Kidney (tissue), 13 donors: ENCODE measurements at regions not wholly inside any gene's neighbourhood (a gene's known extent, or its start where the extent isn't known, plus 50 kb on each side); places are given as distances from the start of the nearest gene placed in this dataset.

Experiments
- DNase-seq, 5 donors: peaks; one replicate each; pipeline ENCODE4 v3.0.0-alpha.2; 2013 to 2020
- FAIRE-seq: peaks from 2 replicates; lab custom pipeline; 2012; peaks lifted over from hg19 to GRCh38; lab: Jason Lieb, UNC
- H3K27ac ChIP-seq, 2 donors: one replicate each; pipeline ENCODE4 v1.7.0; 2013; ENCODE audit warnings: low read depth in 2 of 2, low read length in 2 of 2, inconsistent platforms in 1 of 2
- H3K27me3 ChIP-seq: one replicate; pipeline ENCODE4 v1.7.1; 2013; ENCODE audit warnings: low read length, inconsistent platforms; ENCODE audit not compliant: control insufficient read depth, insufficient read depth
- H3K36me3 ChIP-seq, 3 donors: one replicate each; pipeline versions ENCODE4 v1.7.0 to v1.7.1; 2013; ENCODE audit warnings: low read length in 3 of 3, control low read depth in 1 of 3, inconsistent platforms in 1 of 3; ENCODE audit not compliant: insufficient read depth in 3 of 3, control insufficient read depth in 2 of 3
- H3K4me1 ChIP-seq, 3 donors: one replicate each; pipeline versions ENCODE4 v1.7.0 to v1.7.1; 2013; ENCODE audit warnings: low read length in 3 of 3, inconsistent platforms in 1 of 3, low read depth in 1 of 3; ENCODE audit not compliant: control insufficient read depth in 2 of 3, insufficient read depth in 2 of 3
- H3K4me3 ChIP-seq, 3 donors: one replicate each; pipeline versions ENCODE4 v1.7.0 to v1.8.1; 2013; ENCODE audit warnings: low read length in 3 of 3, control low read depth in 1 of 3, inconsistent platforms in 1 of 3
- H3K9ac ChIP-seq, 3 donors: one replicate each; pipeline versions ENCODE4 v1.7.0 to v1.7.1; 2013; ENCODE audit warnings: low read length in 3 of 3, control low read depth in 1 of 3, inconsistent platforms in 1 of 3
- H3K9me3 ChIP-seq, 3 donors: one replicate each; pipeline versions ENCODE4 v1.7.0 to v1.7.1; 2013; ENCODE audit warnings: low read length in 3 of 3, control low read depth in 1 of 3, inconsistent platforms in 1 of 3; ENCODE audit not compliant: control insufficient read depth in 2 of 3, insufficient read depth in 1 of 3
- intact Hi-C: fragments of 100-400 bp; cut with DNase I; formaldehyde crosslinking; loops from one replicate; pipeline ENCODE4 v1.11.1; 2022
- TF ChIP-seq, protein P1 (sequence below): IDR thresholded peaks from 3 replicates; pipeline ENCODE4 v1.5.1; 2012; ENCODE audit warnings: mild to moderate bottlenecking, moderate library complexity, borderline replicate concordance; ENCODE audit not compliant: insufficient read depth; ENCODE audit errors: extremely low read depth
- donor health status: control.
- donor health status: control.
- donor health status: control.
- donor health status: control.
- donor health status: control.
- donor health status: DM: yes; HTN: yes; CAD: no.
- donor health status: Normal renal cell carcinoma (clear cell type).

DNA sequence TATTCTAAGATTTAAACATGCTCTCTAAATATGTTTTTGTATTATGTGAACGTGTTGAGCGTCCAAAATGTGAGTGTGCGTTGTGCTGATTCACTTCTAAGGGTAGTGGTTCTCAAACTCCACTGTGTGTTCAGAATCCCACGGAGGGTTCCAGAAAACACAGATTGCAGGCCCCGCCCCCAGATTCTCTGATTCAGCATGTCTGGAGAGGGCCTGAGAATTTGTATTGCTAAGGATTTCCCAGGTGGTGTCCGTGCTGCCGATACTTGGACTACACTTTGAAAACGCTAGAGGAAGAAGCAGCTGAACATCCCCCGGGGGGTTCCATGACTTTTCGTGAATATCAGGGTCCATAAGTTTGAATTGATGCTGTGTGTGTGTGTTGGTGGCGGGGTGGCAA, 1043.2 kb upstream of the WWC1 start:
- TF ChIP-seq, protein P1, sequence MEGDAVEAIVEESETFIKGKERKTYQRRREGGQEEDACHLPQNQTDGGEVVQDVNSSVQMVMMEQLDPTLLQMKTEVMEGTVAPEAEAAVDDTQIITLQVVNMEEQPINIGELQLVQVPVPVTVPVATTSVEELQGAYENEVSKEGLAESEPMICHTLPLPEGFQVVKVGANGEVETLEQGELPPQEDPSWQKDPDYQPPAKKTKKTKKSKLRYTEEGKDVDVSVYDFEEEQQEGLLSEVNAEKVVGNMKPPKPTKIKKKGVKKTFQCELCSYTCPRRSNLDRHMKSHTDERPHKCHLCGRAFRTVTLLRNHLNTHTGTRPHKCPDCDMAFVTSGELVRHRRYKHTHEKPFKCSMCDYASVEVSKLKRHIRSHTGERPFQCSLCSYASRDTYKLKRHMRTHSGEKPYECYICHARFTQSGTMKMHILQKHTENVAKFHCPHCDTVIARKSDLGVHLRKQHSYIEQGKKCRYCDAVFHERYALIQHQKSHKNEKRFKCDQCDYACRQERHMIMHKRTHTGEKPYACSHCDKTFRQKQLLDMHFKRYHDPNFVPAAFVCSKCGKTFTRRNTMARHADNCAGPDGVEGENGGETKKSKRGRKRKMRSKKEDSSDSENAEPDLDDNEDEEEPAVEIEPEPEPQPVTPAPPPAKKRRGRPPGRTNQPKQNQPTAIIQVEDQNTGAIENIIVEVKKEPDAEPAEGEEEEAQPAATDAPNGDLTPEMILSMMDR = no peak

GRCh38 chr5:167250996-167251395, 1040.4 kb upstream of the WWC1 start:
- no peaks in the 10 kb centered on the region for H3K27me3 ChIP-seq
- TF ChIP-seq, protein P1 = no peak
- no peaks in the 10 kb centered on the region for H3K4me1 ChIP-seq
- DNase-seq (no peak), FAIRE-seq (no peak)
- H3K4me3 ChIP-seq = no peak overlapping the region
- H3K27ac ChIP-seq = no peak overlapping the region
- no peaks in the 10 kb centered on the region for H3K36me3 ChIP-seq
- H3K9ac ChIP-seq = no peak overlapping the region
- intact Hi-C loops = no loop called here
- H3K9me3 ChIP-seq = no peaks in the 10 kb centered on the region

More for the DNA sequence above, 1043.2 kb upstream of the WWC1 start:
- no peak for DNase-seq
- intact Hi-C loops = no loop called here
- H3K9me3 ChIP-seq = no peaks in the 10 kb centered on the region
- H3K27ac ChIP-seq = no peak overlapping the region
- no peak for FAIRE-seq
- no peak overlapping the region for H3K4me3 ChIP-seq
- H3K36me3 ChIP-seq = no peaks in the 10 kb centered on the region
- H3K4me1 ChIP-seq = no peaks in the 10 kb centered on the region
- no peak overlapping the region for H3K9ac ChIP-seq
- no peaks in the 10 kb centered on the region for H3K27me3 ChIP-seq

GRCh38 chr5:167254132-167254531, 1037.3 kb upstream of the WWC1 start:
- H3K27me3 ChIP-seq = no peaks in the 10 kb centered on the region
- H3K4me1 ChIP-seq = no peaks in the 10 kb centered on the region
- no peaks in the 10 kb centered on the region for H3K9me3 ChIP-seq
- H3K27ac ChIP-seq = no peak overlapping the region
- H3K9ac ChIP-seq = no peak overlapping the region
- H3K4me3 ChIP-seq = no peak overlapping the region
- no peak for DNase-seq
- H3K36me3 ChIP-seq = no peaks in the 10 kb centered on the region
- intact Hi-C loops = no loop called here
- no peak for FAIRE-seq
- TF ChIP-seq, protein P1 = no peak

GRCh38 chr5:167255926-167256325, 1035.5 kb upstream of the WWC1 start:
- intact Hi-C loops = no loop called here
- FAIRE-seq = no peak

More at GRCh38 chr5:167255926-167256325, 1035.5 kb upstream of the WWC1 start:
- no peaks in the 10 kb centered on the region for H3K9me3 ChIP-seq
- TF ChIP-seq, protein P1 = no peak
- no peak overlapping the region for H3K9ac ChIP-seq
- DNase-seq = no peak
- no peaks in the 10 kb centered on the region for H3K4me1 ChIP-seq
- H3K27me3 ChIP-seq = no peaks in the 10 kb centered on the region
- no peaks in the 10 kb centered on the region for H3K36me3 ChIP-seq
- no peak overlapping the region for H3K4me3 ChIP-seq
- H3K27ac ChIP-seq = no peak overlapping the region
